ENCODE measurements at regions not wholly inside any gene's neighbourhood (a gene's known extent, or its start where the extent isn't known, plus 50 kb on each side); places are given as distances from the start of the nearest gene placed in this dataset.
"Not testable (repeated sequence)": the region's sequence is repeated elsewhere in the genome, so short reads cannot be mapped to it uniquely, and the experiment has no call there.

GRCh38 chr16:29217104-29217751, 189.3 kb downstream of the NPIPB11 start:
- DNase-seq: not testable (repeated sequence)

- DNase-seq: not testable (repeated sequence)
Measured at GRCh38 chr16:29213770-29214169, 192.7 kb downstream of the NPIPB11 start.

- DNase-seq: not testable (repeated sequence)
Measured at GRCh38 chr16:29213251-29213650, 193.3 kb downstream of the NPIPB11 start.

GRCh38 chr16:29212084-29213027, 194.2 kb downstream of the NPIPB11 start:
- DNase-seq: not testable (repeated sequence)

- not testable (repeated sequence) for DNase-seq
Measured at GRCh38 chr16:29211456-29211855, 195.1 kb downstream of the NPIPB11 start.

GRCh38 chr16:29210299-29211150, 196.0 kb downstream of the NPIPB11 start:
- DNase-seq: not testable (repeated sequence)

- DNase-seq: not testable (repeated sequence)
Measured at GRCh38 chr16:29206120-29206519, 200.4 kb downstream of the NPIPB11 start.

GRCh38 chr16:29205151-29205550, 201.4 kb downstream of the NPIPB11 start:
- not testable (repeated sequence) for DNase-seq

GRCh38 chr16:29204806-29205135, 201.7 kb downstream of the NPIPB11 start:
- no peak for DNase-seq

GRCh38 chr16:29203933-29204805, 202.3 kb downstream of the NPIPB11 start:
- DNase-seq: not testable (repeated sequence)

- DNase-seq: not testable (repeated sequence)
Measured at GRCh38 chr16:29203046-29203932, 203.2 kb downstream of the NPIPB11 start.

GRCh38 chr16:29202642-29203041, 203.9 kb downstream of the NPIPB11 start:
- DNase-seq: not testable (repeated sequence)

GRCh38 chr16:29202025-29202632, 204.4 kb downstream of the NPIPB11 start:
- DNase-seq: not testable (repeated sequence)

GRCh38 chr16:29201296-29202024, 205.1 kb downstream of the NPIPB11 start:
- DNase-seq: not testable (repeated sequence)

- DNase-seq: not testable (repeated sequence)
Measured at GRCh38 chr16:29200681-29201080, 205.8 kb downstream of the NPIPB11 start.

GRCh38 chr16:29200135-29200601, 206.3 kb downstream of the NPIPB11 start:
- DNase-seq: not testable (repeated sequence)

- not testable (repeated sequence) for DNase-seq
Measured at GRCh38 chr16:29199626-29200025, 206.9 kb downstream of the NPIPB11 start.

- no peak for DNase-seq
Measured at GRCh38 chr16:29198731-29199521, 207.6 kb downstream of the NPIPB11 start.

GRCh38 chr16:29198231-29198630, 208.3 kb downstream of the NPIPB11 start:
- no peak for DNase-seq
